ENCODE measurements at regions not wholly inside any gene's neighbourhood (a gene's known extent, or its start where the extent isn't known, plus 50 kb on each side); places are given as distances from the start of the nearest gene placed in this dataset.
"Not testable (repeated sequence)": the region's sequence is repeated elsewhere in the genome, so short reads cannot be mapped to it uniquely, and the experiment has no call there.

DNA sequence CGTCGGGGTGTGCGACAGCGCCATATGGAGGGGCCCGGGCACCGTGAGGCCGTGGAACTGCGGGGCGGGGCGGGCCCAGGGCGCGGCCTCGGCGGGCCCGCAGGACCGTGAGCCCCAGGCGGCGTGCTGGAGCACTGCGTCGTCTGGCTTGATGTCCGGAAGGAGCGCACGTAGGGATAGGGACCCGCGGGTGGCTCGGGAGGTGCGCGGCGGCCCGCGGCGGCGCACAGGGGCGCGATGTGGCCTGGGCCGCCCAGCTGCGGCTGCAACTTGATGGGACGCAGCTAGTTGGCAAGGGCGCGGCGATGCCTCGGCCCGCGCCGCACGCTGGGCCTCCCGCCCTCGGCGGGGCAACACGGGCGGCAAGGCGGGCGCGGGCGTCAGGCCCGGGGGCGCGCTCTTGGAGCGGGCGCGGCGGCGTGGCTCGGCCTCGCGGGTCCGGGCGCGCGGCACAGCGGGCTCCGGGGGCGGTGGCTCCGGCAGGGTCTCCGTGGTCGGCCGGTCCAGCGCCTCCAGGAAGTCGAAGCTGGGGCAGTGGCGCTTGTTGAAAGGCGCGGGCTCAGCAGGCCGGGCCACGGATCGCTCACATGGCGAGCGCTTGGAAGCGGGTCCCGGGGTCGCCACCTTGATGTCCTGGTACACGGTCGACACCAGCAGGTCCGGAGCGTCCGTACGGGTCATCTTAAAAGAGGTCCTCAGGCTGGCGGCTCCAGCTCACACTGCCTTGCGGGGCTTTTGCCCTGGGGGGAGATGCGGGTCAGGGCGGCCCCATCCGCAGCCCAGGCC is 302.0 kb downstream of the CCDC74A start:
- DNase-seq: not testable (repeated sequence)

GRCh38 chr2:131830242-131830945 is 302.7 kb downstream of the CCDC74A start:
- DNase-seq: not testable (repeated sequence)

DNA sequence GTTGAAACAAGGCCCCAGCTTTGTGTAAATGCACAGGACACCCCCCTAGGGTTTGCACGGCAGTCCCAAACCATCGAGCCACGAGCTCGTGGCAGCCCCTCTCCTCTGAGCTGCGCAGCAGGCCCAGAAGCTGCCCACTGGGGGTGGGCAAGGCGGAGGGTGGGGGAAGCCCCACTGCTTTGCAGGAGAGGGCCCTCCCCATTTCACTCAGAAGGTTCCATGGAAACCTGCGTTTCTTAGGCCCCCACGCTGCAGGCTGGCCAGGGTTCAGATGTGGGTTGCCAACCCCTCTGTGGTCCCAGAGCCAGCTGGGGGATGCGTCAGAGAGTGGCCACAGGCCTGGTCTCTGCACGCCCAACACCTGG is 303.2 kb downstream of the CCDC74A start:
- DNase-seq: not testable (repeated sequence)

DNA sequence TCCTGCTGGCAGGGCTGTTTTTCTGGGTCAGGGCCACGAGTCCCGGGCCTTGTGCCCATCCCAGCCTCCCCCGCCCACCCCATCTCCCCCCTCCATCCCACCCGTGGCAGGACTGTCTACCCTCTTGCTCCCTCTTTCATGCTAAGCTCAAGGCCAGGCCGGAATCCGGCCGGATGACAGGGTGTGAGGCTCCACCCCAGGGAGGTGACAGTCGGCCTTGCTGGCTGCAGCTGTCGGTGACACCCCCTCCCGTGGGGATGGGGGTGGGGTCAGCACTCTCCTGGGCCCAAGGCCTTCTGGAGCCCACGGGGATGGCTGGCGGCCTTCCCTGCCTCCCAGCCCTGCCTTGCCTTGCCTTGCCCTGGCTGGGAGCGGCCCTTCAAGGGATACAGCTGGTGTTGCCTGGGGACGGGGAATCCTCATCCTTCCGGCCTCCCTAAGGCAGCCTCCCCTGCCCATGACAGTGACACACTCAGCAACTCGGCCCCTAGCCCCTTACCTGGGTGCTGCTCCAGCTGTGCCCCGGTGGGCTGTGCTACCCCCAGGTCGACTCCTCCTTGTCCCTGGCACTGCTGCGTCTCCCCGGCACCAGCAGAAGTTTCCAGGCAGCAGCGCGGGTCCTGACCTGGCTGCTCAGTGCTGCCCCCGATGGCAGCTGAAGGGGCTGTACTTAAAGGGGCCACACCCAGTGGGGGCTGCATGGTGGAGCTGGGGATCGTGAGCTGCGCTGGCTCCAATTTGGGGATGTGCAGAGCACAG is 303.9 kb downstream of the CCDC74A start:
- DNase-seq: not testable (repeated sequence)

- DNase-seq: not testable (repeated sequence)
Observed at GRCh38 chr2:131832209-131832780, 304.6 kb downstream of the CCDC74A start.

DNA sequence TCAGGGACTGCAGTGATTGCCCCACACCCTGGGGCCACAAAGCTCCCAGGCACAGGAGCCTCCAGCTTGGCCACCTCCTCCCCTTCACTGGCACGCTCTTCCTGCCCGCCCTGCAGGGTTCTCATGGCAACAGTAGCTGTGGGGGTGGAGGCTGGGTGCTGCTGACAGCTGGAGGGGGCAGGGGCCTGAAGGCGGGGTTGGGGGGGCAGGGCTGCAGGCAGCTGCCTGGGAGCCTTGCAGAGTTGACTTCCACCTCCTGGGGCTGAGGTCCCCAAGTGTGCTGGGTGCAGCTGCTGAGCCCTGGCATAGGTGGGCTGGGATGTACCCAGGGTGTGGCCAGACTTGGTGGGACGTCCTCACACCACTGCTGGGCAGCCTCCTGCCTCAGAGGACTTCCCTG is 305.2 kb downstream of the CCDC74A start:
- DNase-seq: not testable (repeated sequence)

DNA sequence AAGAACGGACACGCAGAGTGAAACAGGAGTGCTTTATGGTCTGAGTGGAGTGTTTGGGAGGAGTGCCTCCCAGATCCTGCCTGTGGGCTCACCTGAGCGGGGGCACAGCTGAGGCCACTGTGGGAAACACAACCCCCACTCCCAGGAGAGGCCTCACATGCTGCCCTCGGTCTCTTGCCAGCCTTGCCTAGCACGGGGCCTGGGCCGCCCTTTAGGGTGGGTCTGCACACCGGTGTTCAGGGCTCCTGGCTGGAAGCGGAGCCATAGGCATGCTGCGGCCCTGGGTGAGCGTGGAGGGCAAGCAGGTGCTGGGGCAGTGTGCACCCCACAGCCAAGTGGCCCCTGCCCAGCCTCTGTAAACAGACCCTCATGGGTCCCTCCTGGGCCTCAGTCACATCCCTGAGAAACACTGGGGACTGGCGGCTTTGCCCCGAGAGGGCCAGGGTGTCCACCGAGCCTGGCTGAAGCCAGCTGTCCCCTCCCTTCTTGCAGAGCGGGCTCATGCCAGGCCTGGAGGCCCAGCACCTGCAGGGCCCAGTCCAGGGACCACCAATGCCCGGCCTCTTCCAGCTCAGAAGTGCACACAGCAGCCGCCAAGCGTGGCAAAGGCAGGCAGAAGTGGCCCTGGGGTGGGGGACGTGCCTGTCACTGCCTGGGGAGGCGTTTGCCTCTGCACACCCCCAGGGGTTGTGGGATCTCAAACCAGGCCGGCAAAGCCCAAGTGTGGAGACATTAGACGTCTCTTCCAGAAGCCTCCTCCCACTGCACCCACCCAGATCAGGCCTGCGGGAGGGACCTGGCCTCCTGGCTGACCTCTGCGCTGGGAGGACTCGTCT is 305.9 kb downstream of the CCDC74A start:
- DNase-seq: not testable (repeated sequence)

- DNase-seq: not testable (repeated sequence)
Observed at GRCh38 chr2:131834203-131835020, 306.7 kb downstream of the CCDC74A start.

DNA sequence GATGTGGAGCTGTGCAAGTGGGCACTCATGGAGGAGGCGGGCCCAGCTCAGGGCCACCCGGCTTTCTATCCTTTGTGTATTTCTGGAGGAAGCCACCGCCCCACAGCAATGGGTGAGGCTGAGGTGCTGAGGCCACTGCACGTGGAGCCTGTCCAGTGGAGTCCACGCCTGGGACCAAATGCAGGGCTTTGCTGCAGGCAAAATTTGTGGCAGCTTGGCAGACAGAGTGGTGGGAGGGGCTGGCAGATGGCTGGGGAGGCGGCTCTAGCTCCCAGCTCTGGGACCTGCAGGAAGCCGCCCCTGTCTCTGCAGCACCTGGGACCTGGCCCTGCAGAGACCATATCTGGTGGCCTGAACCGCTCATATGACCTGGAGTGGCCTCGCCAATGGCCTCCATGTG is 307.3 kb downstream of the CCDC74A start:
- not testable (repeated sequence) for DNase-seq

DNA sequence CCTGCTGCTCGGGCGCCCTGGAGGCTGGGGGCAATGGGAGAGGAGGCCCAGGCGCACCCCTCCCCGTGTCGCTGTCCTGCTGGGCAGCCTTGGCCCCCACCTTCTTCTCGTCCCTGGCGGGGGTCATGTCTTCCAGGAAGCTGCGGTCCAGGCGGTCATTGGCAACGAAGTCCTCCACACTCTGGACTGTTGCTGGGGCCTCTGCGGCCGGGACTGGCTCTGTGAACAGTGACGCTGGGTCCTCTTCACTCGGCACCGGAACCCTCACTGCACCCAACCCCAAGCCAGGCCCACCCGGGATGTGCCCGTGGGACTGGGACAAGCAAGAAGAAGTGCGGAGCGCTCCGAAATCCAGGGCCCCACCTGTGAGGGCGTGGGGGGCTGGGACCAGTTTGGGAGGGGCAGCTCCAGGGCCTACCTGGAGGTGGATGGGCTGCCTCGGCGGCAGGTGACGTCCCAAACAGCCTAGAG is 308.0 kb downstream of the CCDC74A start:
- DNase-seq: no peak

DNA sequence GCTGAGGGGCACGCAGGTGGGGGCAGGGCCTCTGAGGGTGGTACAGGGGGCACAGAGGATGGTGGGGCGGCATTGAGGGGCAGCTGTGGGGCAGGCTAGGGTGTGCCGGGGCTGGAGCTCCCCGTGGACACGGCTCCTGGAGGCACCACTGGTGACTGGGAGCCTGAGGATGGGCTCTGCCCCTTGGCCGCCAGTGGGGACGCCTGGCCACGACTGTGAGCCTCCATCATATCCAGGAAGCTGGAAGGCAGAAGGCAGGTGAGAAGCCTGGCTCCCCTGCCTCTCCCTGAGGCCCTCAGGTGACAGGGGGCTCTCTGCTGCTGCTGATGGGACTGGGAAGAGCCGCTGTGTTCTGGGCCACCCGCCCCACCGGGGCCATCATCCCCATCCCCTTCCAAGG is 308.4 kb downstream of the CCDC74A start:
- DNase-seq: not testable (repeated sequence)

DNA sequence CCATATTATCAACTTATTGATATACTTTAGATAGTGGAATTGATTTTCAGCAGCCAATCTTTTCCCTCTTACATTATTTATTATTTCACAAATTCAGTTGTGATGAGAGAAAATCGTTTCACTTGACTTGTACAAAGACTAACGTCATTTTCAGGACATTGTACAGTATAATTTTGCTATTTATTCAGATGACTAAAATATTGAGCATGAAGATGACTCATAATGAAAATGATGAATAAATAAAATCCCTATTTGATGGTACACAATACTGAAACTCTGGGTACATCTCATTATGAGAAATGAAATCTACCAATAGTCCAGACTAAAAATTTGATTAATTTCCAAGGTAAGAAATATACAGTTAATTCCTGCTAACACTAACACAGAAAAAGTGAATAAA is 316.4 kb downstream of the CCDC74A start:
- not testable (repeated sequence) for DNase-seq

DNA sequence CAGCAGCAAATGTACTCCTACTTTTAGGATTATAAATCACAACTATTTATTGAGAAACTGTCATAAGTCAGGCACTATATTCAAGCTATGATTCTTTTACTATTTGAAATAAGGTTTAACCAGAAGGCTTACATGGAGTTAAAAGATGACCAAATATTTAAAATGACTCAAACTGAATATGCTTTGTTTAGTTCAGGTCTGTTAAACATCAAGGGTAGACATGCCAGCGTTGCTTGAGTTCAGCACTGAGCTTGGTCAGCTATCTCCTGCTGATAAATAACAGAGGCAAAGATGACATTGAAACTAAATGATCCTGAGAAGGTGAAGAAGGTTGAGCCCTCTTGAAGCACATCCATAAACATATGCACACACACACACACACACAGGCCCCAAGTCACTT is 305.6 kb downstream of the ANKRD30BL start:
- DNase-seq: not testable (repeated sequence)

GRCh38 chr2:131858197-131858596 is 303.6 kb downstream of the ANKRD30BL start:
- not testable (repeated sequence) for DNase-seq
